GM06990 (cell line): ENCODE measurements at regions not wholly inside any gene's neighbourhood (a gene's known extent, or its start where the extent isn't known, plus 50 kb on each side); places are given as distances from the start of the nearest gene placed in this dataset.

Experiments
- DNase-seq: peaks from one replicate; pipeline ENCODE4 v3.0.0-alpha.2; 2011; ENCODE audit not compliant: insufficient read length; ENCODE audit errors: extremely low read depth
- H3K27me3 ChIP-seq: replicated peaks from 2 replicates; pipeline ENCODE4 v1.6.0; 2011; ENCODE audit warnings: low read length; ENCODE audit not compliant: control insufficient read depth, insufficient read depth
- H3K36me3 ChIP-seq: 2 replicates; pipeline ENCODE4 v1.5.1; 2011; ENCODE audit warnings: low read length; ENCODE audit not compliant: control insufficient read depth, insufficient read depth
- H3K4me3 ChIP-seq: replicated peaks from 2 replicates; pipeline ENCODE4 v1.5.1; 2011; ENCODE audit warnings: low read depth, mild to moderate bottlenecking, control low read depth, low read length
- TF ChIP-seq, protein P1 (sequence below): IDR thresholded peaks from 2 replicates; pipeline ENCODE4 v1.5.1; 2011; ENCODE audit warnings: low read length, control low read depth, mild to moderate bottlenecking, inconsistent platforms; ENCODE audit not compliant: insufficient read depth, poor library complexity, severe bottlenecking

DNA sequence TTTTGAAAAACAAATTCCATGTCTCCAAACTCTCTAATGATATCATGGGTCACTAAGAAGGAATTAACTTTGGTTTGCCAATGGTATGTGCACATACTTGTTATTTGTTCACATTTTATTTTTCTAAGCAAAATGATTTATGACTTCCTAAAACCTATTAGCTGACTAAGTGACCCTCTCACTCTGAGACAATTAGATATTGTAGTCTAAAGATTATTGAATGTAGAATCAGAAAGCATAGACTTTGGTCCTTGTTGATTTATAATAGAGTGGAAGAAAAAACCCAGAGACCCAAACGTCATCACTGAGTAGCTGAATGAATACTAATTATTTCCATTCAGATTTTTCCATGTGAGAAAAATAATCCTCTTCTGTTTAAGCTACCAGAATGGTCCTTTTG is 243.5 kb upstream of the ANO3 start:
- H3K27me3 ChIP-seq = no peaks in the 10 kb centered on the region
- H3K4me3 ChIP-seq = no peak overlapping the region
- H3K36me3 ChIP-seq = no peaks in the 10 kb centered on the region
- TF ChIP-seq, protein P1, sequence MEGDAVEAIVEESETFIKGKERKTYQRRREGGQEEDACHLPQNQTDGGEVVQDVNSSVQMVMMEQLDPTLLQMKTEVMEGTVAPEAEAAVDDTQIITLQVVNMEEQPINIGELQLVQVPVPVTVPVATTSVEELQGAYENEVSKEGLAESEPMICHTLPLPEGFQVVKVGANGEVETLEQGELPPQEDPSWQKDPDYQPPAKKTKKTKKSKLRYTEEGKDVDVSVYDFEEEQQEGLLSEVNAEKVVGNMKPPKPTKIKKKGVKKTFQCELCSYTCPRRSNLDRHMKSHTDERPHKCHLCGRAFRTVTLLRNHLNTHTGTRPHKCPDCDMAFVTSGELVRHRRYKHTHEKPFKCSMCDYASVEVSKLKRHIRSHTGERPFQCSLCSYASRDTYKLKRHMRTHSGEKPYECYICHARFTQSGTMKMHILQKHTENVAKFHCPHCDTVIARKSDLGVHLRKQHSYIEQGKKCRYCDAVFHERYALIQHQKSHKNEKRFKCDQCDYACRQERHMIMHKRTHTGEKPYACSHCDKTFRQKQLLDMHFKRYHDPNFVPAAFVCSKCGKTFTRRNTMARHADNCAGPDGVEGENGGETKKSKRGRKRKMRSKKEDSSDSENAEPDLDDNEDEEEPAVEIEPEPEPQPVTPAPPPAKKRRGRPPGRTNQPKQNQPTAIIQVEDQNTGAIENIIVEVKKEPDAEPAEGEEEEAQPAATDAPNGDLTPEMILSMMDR = no peak
- no peak for DNase-seq

DNA sequence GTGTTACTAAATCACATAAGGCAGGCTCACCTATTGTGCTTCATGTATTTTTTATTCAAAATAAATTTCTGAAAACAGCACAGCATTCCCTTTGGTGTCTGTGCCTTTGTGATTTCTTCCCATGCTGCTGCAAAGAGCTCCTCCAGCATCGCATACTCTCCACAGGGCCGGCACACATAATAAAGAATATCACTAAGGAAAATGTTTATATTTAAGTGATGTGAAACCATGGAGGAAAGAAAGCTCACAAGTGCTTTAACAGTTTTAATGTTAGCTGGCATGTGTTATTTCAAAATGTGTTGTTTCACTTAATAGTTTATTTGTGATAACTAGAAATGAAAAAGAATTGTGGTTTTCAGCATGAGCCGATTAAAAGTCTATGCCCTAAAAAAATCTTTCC is 241.3 kb upstream of the ANO3 start:
- Histone ChIP-seq H3K27me3 (no peaks in the 10 kb centered on the region), H3K4me3 (no peak overlapping the region), H3K36me3 (no peaks in the 10 kb centered on the region)
- no peak for DNase-seq
- TF ChIP-seq, protein P1 = no peak

DNA sequence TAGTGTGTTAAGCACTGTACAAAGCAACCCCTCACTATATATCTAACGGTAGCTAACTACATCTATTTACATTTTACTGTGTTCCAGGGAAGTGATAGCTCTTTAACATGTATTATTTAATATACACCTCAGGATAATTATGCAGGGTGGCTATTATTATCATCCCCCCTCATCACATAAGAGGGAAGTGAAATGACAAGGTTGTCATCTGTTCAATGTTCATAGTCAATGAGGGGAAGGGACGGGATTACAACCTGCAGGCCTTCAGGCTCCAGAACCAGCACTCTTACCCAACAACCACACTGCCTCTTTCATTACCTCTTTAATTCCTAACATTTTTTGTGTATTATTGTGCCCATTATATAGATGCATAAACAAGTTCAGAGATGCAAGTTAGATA is 238.7 kb upstream of the ANO3 start:
- Histone ChIP-seq H3K36me3 (no peaks in the 10 kb centered on the region), H3K27me3 (no peaks in the 10 kb centered on the region), H3K4me3 (no peak overlapping the region)
- no peak for DNase-seq
- TF ChIP-seq, protein P1 = no peak

DNA sequence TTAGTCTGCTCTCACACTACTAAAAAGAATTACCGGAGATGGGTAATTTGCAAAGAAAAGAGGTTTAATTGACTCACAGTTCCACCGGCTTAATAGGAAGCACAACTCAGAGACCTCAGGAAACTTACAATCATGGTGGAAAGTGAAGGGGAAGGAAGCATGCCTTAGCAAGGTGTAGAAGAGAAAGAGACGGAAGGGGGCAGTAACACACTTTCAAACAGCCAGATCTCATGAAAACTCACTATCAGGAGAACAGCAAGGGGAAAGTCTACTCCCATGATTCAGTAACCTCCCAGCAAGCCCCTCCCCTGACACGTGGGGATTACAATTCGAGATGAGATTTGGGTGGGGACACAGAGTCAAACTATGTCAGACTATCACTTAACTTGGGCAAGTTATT is 236.6 kb upstream of the ANO3 start:
- Histone ChIP-seq H3K27me3 (no peaks in the 10 kb centered on the region), H3K4me3 (no peak overlapping the region), H3K36me3 (no peaks in the 10 kb centered on the region)
- no peak for DNase-seq
- TF ChIP-seq, protein P1 = no peak

DNA sequence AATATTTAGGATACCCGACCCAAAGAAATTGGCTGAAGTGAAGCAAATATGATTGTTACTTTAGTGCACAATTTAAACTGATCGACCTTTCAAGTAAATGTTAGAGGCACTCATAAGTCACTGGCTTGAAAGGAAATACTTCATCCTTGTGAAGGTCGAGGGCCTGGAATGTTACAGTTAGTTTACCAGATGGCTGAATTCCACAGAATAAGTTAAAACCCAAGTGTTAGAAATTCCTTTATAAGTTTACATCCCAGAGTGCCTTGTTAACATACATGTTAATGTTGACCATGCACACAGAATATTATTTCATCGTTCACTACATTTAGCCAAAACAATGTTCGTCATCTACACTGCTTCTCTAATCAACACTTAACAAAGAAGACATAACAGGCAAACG is 235.5 kb upstream of the ANO3 start:
- Histone ChIP-seq H3K27me3 (no peaks in the 10 kb centered on the region), H3K4me3 (no peak overlapping the region), H3K36me3 (no peaks in the 10 kb centered on the region)
- TF ChIP-seq, protein P1 = no peak
- DNase-seq = no peak

DNA sequence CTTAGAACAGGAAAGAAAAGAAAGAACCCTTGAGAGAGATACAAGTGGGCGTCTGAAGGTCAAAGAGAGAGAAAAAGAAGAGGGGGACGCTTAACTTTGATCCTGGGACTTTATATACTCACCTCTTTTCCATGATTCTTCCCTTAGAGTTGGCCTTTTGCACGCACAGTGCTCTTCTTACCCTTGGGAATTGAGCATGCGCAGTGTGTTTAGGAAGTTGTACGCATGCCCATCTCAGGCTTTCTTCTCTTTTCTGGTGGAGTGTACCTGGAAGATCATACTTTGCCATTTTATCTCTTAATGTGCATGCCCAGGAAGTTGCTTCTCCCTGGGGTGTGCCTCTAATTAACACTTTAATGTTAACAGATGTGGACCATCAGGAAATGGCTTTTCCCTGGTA is 229.6 kb upstream of the ANO3 start:
- Histone ChIP-seq H3K4me3 (no peak overlapping the region), H3K27me3 (no peaks in the 10 kb centered on the region), H3K36me3 (no peaks in the 10 kb centered on the region)
- DNase-seq = no peak
- TF ChIP-seq, protein P1 = no peak
